D721Med (cell line): ENCODE measurements at regions not wholly inside any gene's neighbourhood (a gene's known extent, or its start where the extent isn't known, plus 50 kb on each side); places are given as distances from the start of the nearest gene placed in this dataset.

Experiments used
- DNase-seq: peaks from one replicate; pipeline ENCODE4 v3.0.0; 2011; ENCODE audit warnings: low spot score; ENCODE audit not compliant: insufficient read length
- FAIRE-seq: peaks from 2 replicates; lab custom pipeline; 2011; peaks lifted over from hg19 to GRCh38; lab: Jason Lieb, UNC
- TF ChIP-seq, protein P1 (sequence below): IDR thresholded peaks from 2 replicates; pipeline ENCODE4 v1.5.1; 2012; ENCODE audit warnings: mild to moderate bottlenecking, control low read depth; ENCODE audit not compliant: insufficient read depth; ENCODE audit errors: missing control alignments

DNA sequence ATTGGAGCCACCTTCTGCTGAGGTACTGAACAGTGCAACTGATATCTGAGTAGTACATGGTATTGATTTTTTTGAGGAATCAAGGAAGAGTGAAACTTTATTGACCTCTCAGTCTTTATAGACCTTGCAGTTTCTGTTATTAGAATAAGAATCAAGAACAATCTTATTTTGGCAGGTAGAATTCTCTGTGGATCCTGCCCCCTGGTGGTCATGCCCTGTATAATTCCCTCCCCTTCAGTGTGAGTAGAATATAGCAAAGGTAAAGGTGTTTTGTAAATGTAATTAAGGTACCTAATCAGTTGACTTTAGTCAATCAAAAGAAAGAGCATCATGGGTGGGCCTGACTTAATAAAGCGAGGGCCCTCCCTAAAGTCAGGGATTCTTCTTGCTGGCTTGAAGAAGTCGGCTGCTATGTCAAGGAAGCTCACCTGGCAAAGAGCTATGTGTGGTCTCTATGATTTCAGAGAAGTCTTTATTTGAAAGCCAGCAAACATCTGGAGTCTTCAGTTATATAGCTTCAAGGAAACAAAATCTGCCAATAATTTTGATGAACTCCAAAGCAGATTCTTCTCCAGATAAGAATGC is 142.8 kb downstream of the LSM5 start:
- no peak for DNase-seq
- TF ChIP-seq, protein P1, sequence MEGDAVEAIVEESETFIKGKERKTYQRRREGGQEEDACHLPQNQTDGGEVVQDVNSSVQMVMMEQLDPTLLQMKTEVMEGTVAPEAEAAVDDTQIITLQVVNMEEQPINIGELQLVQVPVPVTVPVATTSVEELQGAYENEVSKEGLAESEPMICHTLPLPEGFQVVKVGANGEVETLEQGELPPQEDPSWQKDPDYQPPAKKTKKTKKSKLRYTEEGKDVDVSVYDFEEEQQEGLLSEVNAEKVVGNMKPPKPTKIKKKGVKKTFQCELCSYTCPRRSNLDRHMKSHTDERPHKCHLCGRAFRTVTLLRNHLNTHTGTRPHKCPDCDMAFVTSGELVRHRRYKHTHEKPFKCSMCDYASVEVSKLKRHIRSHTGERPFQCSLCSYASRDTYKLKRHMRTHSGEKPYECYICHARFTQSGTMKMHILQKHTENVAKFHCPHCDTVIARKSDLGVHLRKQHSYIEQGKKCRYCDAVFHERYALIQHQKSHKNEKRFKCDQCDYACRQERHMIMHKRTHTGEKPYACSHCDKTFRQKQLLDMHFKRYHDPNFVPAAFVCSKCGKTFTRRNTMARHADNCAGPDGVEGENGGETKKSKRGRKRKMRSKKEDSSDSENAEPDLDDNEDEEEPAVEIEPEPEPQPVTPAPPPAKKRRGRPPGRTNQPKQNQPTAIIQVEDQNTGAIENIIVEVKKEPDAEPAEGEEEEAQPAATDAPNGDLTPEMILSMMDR, result peak; percentile 68
- FAIRE-seq, result no peak

DNA sequence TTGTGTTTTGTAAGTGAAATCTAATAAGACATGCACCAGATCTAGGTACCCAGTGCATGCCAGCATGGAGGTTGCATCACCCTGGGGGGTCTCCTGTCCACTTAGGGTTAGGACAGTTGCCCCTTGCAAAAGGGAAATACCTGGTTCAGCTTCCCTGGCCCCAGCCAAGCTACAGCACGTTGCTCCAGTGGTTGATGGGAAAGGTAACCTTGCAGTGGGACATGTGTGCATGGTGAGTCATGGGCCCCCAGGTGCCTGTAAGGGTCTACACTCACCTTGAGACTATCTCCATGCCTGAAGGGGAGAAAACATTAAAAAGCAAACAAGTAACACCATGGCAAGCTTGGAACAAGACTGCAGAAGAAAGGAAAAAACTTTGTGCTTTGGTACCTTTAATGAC is 143.9 kb downstream of the LSM5 start:
- DNase-seq (no peak), FAIRE-seq (no peak)
- TF ChIP-seq, protein P1, result no peak

DNA sequence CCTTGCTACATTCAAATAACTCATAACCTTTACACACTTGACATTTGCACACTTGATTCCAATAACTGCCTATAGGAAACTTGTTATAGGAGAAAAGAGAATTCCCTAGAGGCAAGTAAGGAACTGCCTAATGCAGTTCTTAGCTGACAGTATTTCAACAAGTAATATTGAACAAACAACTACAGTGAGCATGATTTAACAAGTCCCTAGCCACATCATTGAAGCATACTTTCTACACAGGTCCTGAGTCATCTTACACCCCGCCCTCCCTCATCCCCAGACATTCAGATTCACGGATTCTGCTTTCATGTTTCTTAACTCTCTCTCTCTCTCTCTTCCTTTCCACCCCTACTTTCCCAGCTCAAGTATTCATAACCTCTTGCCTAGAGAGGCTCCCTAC is 153.5 kb downstream of the LSM5 start:
- TF ChIP-seq, protein P1, result no peak
- DNase-seq, result no peak
- FAIRE-seq, result no peak

DNA sequence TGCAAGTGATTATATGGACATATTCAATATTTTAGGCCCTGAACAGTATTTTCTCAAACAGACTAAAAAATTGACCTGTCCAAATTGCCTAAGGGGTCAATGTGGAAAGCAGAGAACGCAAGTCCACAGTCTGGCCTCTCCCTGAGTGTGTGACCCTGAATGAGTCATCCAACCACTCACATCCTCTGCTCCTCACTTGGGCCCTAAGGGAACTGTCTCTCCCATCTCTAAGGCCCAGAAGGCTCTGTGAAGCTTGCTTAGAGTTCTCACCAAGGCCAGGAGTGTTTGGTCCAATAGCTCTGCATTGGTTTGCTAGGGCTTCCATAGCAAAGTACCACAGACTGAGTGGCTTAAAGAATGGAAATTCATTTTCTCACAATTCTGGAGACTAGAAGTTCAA is 155.1 kb downstream of the LSM5 start:
- TF ChIP-seq, protein P1, result no peak
- DNase-seq (no peak), FAIRE-seq (no peak)

DNA sequence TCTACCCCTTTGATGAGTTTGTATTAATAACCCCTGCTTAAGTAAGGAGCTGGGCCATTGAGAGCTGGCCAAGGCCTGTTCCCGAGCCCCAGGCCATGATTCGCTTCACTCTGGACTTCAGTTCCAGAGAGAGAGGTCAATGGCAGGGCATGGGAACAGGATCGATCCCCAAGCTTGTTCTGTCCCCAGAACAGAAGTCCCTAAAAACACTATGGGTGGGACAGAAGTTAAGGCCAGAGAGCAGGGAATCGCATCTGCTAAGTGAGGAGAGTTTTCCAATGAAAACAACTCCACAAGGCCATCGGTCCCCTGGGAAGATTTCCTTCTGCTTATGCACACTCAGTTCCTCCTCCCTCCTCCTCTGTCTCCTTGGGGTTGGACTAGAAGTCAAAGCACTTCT is 159.6 kb downstream of the LSM5 start:
- TF ChIP-seq, protein P1, result no peak
- FAIRE-seq (no peak), DNase-seq (no peak)

DNA sequence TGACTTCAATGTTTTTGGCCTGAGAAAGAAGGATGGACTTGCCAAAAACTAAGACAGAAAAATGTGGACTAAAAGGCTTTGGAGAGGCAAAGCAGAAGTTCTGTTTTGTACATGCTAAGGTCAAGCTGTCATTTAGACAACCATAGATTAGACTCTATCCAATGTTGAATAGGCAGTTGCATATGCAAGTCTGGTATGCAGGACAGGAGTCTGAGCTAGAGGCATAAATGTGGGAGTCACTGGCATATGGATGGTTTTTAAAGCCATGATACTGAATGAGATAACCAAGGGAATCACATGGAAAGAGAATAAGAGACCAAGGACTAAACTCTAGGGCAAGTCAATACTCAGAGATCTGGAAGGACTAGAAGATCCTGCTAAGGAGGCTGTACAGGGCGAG is 164.1 kb downstream of the LSM5 start:
- FAIRE-seq (no peak), DNase-seq (no peak)
- TF ChIP-seq, protein P1, result no peak

DNA sequence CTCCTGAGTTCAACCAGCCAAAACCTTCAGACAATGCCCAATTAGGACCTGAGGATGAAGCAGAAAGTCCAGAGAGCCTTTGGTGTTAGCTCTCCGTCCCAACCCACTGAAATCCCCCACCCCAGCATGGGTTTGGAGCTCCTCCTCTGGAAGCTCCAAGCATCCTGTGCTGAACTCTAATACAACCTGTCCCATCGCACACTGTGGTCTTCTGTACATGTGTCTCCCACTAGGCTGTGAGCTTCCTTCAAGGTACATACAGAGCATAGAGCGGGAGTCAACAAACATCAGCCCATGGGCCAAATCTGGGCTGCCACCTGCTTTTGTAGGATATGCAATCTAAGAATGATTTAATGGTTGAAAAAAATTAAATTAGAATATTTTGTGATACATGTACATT is 166.5 kb downstream of the LSM5 start:
- TF ChIP-seq, protein P1, result no peak
- no peak for FAIRE-seq

More for the DNA sequence above, 166.5 kb downstream of the LSM5 start:
- DNase-seq, result no peak
